ENCODE measurements at regions not wholly inside any gene's neighbourhood (a gene's known extent, or its start where the extent isn't known, plus 50 kb on each side); places are given as distances from the start of the nearest gene placed in this dataset.

DNA sequence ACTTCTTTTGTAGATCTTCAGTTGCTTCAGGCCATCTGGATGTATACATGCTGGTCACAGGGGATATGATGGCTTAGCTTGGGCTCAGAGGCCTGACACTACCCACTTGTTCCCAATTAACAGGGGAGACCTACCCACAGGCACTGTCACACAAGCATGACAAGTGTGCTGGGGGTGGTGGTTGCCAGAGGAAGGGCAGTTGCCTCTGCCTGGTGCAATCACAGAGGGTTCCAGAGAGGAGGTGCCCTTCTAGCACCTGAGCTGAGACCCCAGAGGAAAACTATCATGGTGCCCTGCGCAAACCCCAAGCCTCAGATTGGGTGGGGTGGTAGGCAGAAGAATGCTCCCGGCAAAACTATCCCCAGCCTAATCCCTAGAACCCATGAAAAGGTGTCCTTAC lies 65.6 kb upstream of the NANOS1 start:
- TF ChIP-seq, protein P1, sequence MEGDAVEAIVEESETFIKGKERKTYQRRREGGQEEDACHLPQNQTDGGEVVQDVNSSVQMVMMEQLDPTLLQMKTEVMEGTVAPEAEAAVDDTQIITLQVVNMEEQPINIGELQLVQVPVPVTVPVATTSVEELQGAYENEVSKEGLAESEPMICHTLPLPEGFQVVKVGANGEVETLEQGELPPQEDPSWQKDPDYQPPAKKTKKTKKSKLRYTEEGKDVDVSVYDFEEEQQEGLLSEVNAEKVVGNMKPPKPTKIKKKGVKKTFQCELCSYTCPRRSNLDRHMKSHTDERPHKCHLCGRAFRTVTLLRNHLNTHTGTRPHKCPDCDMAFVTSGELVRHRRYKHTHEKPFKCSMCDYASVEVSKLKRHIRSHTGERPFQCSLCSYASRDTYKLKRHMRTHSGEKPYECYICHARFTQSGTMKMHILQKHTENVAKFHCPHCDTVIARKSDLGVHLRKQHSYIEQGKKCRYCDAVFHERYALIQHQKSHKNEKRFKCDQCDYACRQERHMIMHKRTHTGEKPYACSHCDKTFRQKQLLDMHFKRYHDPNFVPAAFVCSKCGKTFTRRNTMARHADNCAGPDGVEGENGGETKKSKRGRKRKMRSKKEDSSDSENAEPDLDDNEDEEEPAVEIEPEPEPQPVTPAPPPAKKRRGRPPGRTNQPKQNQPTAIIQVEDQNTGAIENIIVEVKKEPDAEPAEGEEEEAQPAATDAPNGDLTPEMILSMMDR (IDR thresholded peaks at IDR 0.05): no peak
- TF ChIP-seq POLR2A (IDR thresholded peaks at IDR 0.05): no peak

All from testis (tissue), 2 donors.